Esophagus muscularis mucosa (tissue), 3 donors: ENCODE measurements at regions not wholly inside any gene's neighbourhood (a gene's known extent, or its start where the extent isn't known, plus 50 kb on each side); places are given as distances from the start of the nearest gene placed in this dataset.

Source experiments
- CTCF ChIP-seq, 3 experiments: fragments of 200-600 bp in 2 of 3; fragments of 450-650 bp in 1 of 3; sonication (generic) in 2 of 3; IDR thresholded peaks; one replicate each; pipeline ENCODE4 v1.5.1; 2017 to 2019; ENCODE audit warnings: antibody characterized with exemption in 3 of 3, mild to moderate bottlenecking in 2 of 3, moderate library complexity in 1 of 3
- POLR2A ChIP-seq: fragments of 450-650 bp; IDR thresholded peaks from one replicate; pipeline ENCODE4 v1.6.1; 2017; ENCODE audit warnings: antibody characterized with exemption, moderate library complexity, mild to moderate bottlenecking, low read depth

GRCh38 chr12:46572644-46573346, 200.2 kb upstream of the SLC38A2 start:
- TF ChIP-seq CTCF (IDR thresholded peaks at IDR 0.05) (no peak), POLR2A (no peak)
